Activated T-helper 1 cell treated with anti-CD3 and anti-CD28 coated beads, Interleukin-12 subunit alpha, Interleukin-12 subunit beta, Interleukin-2, Interleukin-4 antibody, amounts not matched to agents 30 ng/mL and 10 ng/mL and 1 ng/mL, durations not matched to agents 14 hours and 24 hours and 36 hours (primary cell): ENCODE measurements at regions not wholly inside any gene's neighbourhood (a gene's known extent, or its start where the extent isn't known, plus 50 kb on each side); places are given as distances from the start of the nearest gene placed in this dataset.
"Not testable (repeated sequence)": the region's sequence is repeated elsewhere in the genome, so short reads cannot be mapped to it uniquely, and the experiment has no call there.

Source experiments
- DNase-seq: peaks from one replicate; pipeline ENCODE4 v3.0.0; 2021; ENCODE audit warnings: low spot score
- H3K27ac Mint-ChIP-seq: one replicate; pipeline ENCODE4 v1.8.0; 2021; ENCODE audit warnings: mild to moderate bottlenecking, mixed read lengths
- H3K27me3 Mint-ChIP-seq: one replicate; pipeline ENCODE4 v1.8.0; 2022; ENCODE audit warnings: mild to moderate bottlenecking, moderate library complexity, mixed read lengths; ENCODE audit not compliant: insufficient read depth
- H3K36me3 Mint-ChIP-seq: one replicate; pipeline ENCODE4 v1.8.0; 2021; ENCODE audit warnings: low read depth, mixed read lengths
- H3K4me1 Mint-ChIP-seq: one replicate; pipeline ENCODE4 v1.8.0; 2021; ENCODE audit warnings: low read depth, mixed read lengths
- H3K4me3 Mint-ChIP-seq: one replicate; pipeline ENCODE4 v1.8.0; 2021; ENCODE audit warnings: mild to moderate bottlenecking, moderate library complexity, mixed read lengths
- H3K9me3 Mint-ChIP-seq: one replicate; pipeline ENCODE4 v1.8.0; 2021; ENCODE audit warnings: mixed read lengths
- intact Hi-C: fragments of 100-400 bp; cut with micrococcal nuclease; formaldehyde crosslinking; loops from one replicate; pipeline ENCODE4 v1.15.1; 2024

DNA sequence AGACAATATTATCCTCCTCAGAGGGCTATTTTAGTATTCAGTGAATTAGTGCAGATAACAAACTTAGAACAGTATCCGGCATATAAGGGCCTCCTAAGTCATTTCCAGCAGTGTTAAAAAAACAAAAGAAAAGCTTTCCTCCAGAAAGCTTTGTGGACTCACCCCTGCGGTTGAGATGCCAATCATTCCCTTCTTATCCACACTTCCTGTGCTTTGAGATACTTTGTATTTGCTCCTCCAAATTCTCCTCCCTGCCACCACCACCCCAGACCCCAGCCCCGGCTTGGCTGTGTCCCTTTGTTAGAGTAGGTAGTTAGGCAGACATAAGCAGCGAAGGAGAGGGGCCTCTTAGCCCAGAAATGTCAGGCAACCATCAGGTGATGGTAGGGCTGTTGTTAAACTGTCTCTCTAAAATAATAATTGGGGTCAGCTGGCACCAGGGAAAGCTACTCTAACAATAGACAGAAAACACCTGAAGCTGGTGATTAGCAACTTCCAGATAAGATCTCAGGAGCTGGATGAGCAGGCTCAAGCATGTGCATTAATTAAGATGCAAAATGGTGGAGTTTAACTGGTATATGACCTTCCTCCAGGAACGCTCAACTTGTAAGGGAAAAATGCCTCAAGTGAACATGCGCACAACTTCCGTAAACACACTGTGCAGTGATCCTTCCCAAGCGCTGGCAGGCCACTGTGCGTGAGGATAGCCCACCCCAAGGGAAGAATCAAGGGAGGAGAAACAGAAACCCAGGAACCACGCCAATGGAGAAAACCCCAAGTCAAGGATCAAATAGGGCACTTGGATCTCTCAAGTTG is 152.1 kb upstream of the EEA1 start:
- intact Hi-C loops = no loop called here
- no peak for DNase-seq
- Mint-ChIP-seq H3K36me3 (no peaks in the 10 kb centered on the region), H3K27ac (no peak overlapping the region), H3K4me1 (no peaks in the 10 kb centered on the region), H3K9me3 (peaks cover under 1% of the 10 kb centered on the region), H3K4me3 (no peak overlapping the region), H3K27me3 (no peaks in the 10 kb centered on the region)

DNA sequence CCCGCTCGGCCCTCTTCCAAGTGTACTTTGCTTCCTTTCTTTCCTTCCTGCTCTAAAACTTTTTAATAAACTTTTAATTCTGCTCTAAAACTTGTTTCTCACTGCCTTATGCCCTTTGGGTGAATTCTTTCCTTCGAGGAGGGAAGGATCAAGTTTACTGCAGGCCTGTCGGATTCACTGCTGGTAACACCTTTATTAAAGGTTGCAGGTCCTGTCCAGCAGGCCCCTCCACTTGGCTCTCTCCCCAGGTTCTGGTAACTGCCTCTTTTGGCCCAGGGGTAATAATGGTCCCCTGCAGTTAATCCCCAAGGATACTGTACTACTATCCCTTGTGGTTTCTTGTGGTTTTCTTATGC is 152.7 kb upstream of the EEA1 start:
- Mint-ChIP-seq H3K4me3 (no peak overlapping the region), H3K9me3 (peaks cover 6% of the 10 kb centered on the region), H3K27ac (no peak overlapping the region), H3K4me1 (no peaks in the 10 kb centered on the region), H3K36me3 (no peaks in the 10 kb centered on the region), H3K27me3 (no peaks in the 10 kb centered on the region)
- intact Hi-C loops = no loop called here
- no peak for DNase-seq

DNA sequence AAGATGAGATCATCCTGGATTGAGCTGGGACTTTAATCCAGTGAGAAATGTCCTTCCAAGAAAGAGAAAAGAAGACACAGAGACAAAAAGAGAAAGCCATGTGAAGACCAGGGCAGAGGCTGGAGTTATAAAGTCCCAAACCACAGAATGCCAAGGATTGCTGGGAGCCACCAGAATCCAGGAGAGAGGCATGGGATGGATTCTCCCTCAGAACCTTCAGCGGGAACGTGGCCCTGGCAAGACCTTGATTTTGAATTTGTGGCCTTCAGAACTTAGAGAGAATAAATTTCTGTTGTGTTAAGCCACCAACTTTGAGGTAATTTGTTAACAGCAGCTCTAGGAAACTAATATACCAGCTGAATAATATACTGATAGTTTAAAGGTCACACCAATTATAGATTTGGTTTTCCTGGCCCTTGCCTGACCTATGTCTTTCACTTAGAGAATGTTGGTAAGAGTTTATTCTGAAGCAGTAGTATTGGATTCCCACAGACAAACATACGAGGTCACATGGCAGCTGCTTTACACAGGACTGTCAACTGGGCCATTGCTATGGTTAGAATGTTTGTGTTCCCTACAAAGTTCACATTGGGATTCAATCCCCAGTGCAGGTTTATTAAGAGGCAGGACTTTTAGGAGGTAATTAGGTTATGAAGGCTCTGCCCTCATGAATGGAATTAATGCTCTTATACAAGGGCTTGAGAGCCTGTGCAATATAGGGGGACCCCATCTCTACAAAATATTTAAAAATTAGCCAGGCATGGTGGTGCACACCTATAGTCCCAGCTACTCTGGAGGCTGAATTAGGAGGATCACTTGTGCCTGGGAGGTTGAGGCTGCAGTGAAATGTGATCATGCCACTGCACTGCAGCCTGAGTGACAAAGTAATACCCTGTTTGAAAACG is 156.5 kb upstream of the EEA1 start:
- intact Hi-C loops = no loop called here
- peaks cover 4% of the 10 kb centered on the region for H3K36me3 Mint-ChIP-seq
- H3K4me3 Mint-ChIP-seq = no peak overlapping the region
- no peaks in the 10 kb centered on the region for H3K27me3 Mint-ChIP-seq
- no peak overlapping the region for H3K27ac Mint-ChIP-seq
- DNase-seq = no peak
- H3K9me3 Mint-ChIP-seq = peaks cover 13% of the 10 kb centered on the region
- peaks cover 13% of the 10 kb centered on the region for H3K4me1 Mint-ChIP-seq

DNA sequence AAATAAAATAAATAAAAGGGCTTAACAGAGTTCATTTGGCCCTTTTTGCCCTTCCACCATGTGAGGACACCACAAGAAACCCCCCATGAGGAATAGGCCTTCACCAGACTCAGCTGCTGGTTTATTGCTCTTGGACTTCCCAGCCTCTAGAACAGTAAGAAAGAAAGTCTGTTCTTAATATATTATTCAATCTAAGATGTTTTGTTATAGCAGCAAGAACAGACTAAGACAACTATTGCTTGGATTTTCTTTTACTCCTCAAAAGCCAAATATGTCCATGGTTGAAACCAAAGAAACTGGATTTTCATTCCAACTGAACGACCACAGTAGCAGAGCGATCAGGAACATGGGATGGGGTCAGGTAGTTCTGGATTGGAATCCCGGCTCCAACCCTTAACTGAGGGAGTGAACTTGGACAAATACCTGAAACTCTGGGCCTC is 157.2 kb upstream of the EEA1 start:
- H3K27ac Mint-ChIP-seq = no peak overlapping the region
- H3K27me3 Mint-ChIP-seq = no peaks in the 10 kb centered on the region
- H3K9me3 Mint-ChIP-seq = peaks cover 13% of the 10 kb centered on the region
- no peak for DNase-seq
- peaks cover 4% of the 10 kb centered on the region for H3K36me3 Mint-ChIP-seq
- intact Hi-C loops = no loop called here
- H3K4me1 Mint-ChIP-seq = peaks cover 20% of the 10 kb centered on the region
- H3K4me3 Mint-ChIP-seq = no peak overlapping the region

DNA sequence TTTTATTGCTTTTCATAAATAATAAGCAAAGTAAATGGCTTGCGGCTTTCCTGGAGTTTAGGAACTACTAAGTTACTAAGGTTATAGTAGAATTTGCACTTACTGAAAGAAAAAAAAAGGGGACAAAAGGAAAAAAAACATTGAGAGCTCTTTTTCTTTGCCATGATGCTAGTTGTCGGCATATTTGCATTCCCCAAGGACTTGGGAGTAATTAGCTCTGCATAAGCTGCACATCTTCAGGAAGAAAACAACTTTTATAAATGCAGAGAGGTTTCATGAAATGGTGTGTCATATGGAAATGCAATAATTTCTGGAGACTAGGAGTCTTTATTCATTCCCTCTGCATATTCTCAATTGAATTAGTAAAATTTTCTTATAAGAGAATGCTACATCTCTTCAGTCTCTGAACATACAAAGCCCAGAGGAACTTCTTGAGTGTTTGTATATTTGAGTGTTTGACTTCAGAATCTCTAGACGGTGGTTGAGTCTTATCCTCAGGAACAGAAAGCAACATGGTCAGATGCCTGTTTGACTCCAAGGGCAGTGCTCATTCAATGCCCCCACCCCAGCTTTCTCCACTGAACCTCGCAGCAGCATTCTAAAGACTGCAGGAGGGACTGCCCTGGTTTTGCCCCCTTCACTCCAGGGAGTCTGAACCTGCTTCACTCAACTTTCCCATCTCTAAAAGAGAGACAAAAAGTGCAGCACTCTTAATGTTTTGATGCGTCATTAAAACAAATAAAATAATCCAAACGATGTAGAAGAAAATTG is 158.9 kb upstream of the EEA1 start:
- Mint-ChIP-seq H3K4me1 (peaks cover 23% of the 10 kb centered on the region), H3K4me3 (no peak overlapping the region), H3K36me3 (peaks cover 4% of the 10 kb centered on the region), H3K27ac (no peak overlapping the region), H3K27me3 (no peaks in the 10 kb centered on the region), H3K9me3 (peaks cover 13% of the 10 kb centered on the region)
- intact Hi-C loops = no loop called here
- DNase-seq = no peak

DNA sequence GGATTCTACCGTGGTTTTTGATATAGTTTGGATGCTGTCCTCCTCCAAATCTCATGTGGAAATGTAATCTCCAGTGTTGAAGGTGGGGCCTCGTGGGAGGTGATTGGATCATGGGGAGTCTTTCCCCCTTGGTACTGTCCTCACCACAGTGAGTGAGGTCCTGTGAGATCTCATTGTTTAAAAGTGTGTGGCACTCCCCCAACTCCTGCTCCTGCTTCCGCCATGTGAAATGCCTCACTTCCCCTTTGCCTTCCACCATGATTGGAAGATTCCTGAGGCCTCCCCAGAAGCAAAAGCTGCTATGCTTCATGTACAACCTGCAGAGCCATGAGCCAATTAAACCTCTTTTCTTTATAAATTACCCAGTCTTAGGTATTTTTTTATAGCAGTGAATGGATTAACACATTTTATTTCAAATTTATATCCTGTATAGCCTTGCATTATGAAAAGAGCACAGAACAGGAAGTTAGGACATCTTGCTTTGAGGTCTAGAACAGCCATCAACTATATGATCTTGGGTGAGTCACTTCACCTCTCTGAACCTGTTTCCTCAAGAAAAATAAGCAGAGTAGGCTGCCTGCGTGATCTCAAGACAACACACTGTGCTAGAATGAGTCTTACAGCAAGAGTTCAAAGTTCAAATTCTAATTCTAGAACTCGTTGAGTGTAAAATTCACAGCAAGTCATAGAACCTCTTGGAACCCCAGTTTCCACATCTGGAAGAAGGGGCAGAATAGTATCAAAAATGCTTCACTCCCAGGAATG is 160.9 kb upstream of the EEA1 start:
- peak overlapping the region; percentile 42 for H3K27ac Mint-ChIP-seq
- no peaks in the 10 kb centered on the region for H3K27me3 Mint-ChIP-seq
- H3K4me1 Mint-ChIP-seq = peaks cover 23% of the 10 kb centered on the region
- no peak overlapping the region for H3K4me3 Mint-ChIP-seq
- intact Hi-C loops = loop anchor here (1.0 to 2.0 kb wide), 4 partner anchors 21 to 163 kb away; no protein-coding TSS in a partner anchor
- peaks cover 13% of the 10 kb centered on the region for H3K9me3 Mint-ChIP-seq
- H3K36me3 Mint-ChIP-seq = peaks cover 4% of the 10 kb centered on the region
- no peak for DNase-seq

DNA sequence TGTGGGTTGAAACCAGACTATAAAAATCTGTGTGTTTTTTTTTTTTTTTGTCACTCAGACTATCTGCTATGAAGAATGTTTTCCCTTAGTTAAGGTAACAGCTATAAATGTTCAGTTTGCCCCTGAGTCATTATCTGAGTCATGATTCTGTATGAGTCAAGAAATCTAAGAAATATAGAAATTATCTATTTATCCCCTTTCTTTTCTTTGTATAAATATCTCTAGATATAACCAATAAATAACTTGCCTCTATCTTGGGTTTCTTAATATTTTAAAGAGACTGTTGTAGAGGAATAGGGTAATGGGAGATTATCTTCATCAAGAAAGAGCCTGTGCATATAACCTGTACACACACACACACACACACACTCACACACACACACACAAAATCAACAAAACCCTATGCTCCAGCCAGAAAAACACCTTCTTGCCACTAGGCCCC is 161.7 kb upstream of the EEA1 start:
- Mint-ChIP-seq H3K36me3 (peaks cover 4% of the 10 kb centered on the region), H3K4me3 (no peak overlapping the region), H3K27ac (no peak overlapping the region), H3K4me1 (peaks cover 23% of the 10 kb centered on the region), H3K27me3 (no peaks in the 10 kb centered on the region), H3K9me3 (peaks cover 13% of the 10 kb centered on the region)
- DNase-seq = no peak
- intact Hi-C loops = loop anchor here (1.0 to 2.0 kb wide), 4 partner anchors 20 to 163 kb away; no protein-coding TSS in a partner anchor

DNA sequence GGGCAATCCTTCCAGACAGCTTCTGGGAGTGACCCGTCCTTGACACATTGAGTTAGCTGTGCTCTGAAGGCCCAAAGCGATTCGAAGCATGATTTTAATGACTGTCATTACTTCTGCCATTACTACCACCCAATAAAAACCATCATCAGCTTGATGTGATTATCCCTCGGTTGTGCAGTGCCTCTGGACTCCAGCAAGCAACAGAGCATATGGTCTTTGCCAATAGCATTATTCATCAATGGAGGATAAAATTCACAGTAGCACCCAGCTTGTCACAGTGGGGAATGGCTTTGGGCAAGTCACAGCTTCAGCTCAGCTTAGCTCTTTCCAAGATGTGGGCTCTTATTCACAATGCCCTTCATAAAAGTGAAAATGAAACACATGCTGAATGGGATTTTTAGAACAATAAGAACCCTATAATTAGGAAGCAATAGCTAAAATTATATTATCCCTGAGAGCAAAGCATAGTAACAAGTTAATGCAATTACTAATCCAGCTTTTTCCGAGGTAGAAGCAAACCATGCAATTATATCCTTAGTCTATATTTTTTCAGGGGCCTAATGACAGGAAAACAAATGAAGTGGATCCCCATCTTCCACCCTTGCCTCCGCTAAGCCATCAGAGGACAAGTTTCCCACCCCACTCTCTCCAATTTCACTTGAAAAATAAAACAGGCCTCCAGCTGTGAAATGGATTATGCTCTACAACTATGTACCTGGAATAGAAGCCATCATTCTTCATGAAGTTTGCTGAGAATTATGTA is 163.0 kb upstream of the EEA1 start:
- peaks cover 4% of the 10 kb centered on the region for H3K36me3 Mint-ChIP-seq
- H3K9me3 Mint-ChIP-seq = peaks cover 7% of the 10 kb centered on the region
- intact Hi-C loops = loop anchor here (2.0 kb wide), 1 partner anchor 19 kb away; no protein-coding TSS in a partner anchor
- peaks cover 23% of the 10 kb centered on the region for H3K4me1 Mint-ChIP-seq
- H3K27me3 Mint-ChIP-seq = no peaks in the 10 kb centered on the region
- H3K27ac Mint-ChIP-seq = no peak overlapping the region
- no peak for DNase-seq
- H3K4me3 Mint-ChIP-seq = no peak overlapping the region

DNA sequence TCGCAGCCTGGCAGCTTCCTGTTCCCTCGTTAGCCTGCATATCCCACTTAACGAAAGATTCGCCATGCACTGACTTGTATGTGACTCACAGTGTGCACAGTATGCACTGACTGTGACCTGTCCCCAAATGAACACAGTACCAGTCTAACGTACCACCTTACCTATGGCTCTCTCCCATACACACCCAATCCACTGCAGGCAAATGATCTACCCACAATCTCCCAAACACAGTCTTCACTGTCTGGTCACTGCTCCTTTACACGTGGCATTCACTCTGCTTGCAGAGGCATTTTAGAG is 163.5 kb upstream of the EEA1 start:
- Mint-ChIP-seq H3K4me1 (peaks cover 23% of the 10 kb centered on the region), H3K36me3 (peaks cover 4% of the 10 kb centered on the region), H3K4me3 (no peak overlapping the region), H3K27me3 (no peaks in the 10 kb centered on the region), H3K27ac (no peak overlapping the region), H3K9me3 (peaks cover 7% of the 10 kb centered on the region)
- no peak for DNase-seq
- intact Hi-C loops = no loop called here

DNA sequence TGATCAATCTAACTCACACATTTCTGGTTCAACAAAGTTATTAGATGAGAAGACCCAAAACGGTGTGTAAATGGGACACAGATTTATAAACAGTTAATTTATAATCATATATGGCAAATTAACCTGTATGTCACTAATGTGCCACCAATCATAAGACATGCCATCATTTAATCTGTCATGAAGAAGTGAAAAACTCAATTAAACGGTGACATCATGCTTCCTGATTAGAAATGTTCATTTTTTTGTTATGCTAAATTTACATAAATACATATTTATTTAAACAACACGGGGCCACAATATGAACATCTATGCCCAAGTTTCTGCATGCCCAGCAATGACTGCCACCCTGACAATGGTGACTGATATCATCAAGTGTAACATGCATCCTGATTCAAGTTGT is 164.1 kb upstream of the EEA1 start:
- peaks cover 26% of the 10 kb centered on the region for H3K4me1 Mint-ChIP-seq
- no peak overlapping the region for H3K27ac Mint-ChIP-seq
- H3K36me3 Mint-ChIP-seq = peaks cover 4% of the 10 kb centered on the region
- H3K4me3 Mint-ChIP-seq = no peak overlapping the region
- DNase-seq = no peak
- H3K27me3 Mint-ChIP-seq = no peaks in the 10 kb centered on the region
- intact Hi-C loops = no loop called here
- H3K9me3 Mint-ChIP-seq = peaks cover 7% of the 10 kb centered on the region

DNA sequence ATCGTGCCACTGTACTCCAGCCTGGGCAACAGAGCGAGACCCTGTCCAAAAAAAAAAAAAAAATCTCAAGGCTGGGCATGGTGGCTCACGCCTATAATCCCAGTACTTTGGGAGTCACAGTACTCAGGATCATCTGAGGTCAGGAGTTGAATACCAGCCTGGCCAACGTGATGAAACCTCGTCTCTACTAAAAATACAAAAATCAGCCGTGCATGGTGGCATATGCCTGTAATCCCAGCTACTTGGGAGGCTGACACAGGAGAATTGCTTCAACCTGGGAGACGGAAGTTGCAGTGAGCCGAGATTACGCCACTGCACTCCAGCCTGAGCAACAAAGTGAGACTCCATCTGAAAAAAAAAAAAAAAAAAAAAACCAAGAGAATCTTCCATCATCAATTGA is 165.1 kb upstream of the EEA1 start:
- H3K4me3 Mint-ChIP-seq, H3K27ac Mint-ChIP-seq, H3K9me3 Mint-ChIP-seq, H3K36me3 Mint-ChIP-seq, intact Hi-C loops, DNase-seq, H3K27me3 Mint-ChIP-seq: not testable (repeated sequence)
- peaks cover 28% of the 10 kb centered on the region for H3K4me1 Mint-ChIP-seq
